Ishikawa (cell line): ENCODE measurements at regions not wholly inside any gene's neighbourhood (a gene's known extent, or its start where the extent isn't known, plus 50 kb on each side); places are given as distances from the start of the nearest gene placed in this dataset.

Source experiments
- CEBPB ChIP-seq: IDR thresholded peaks from 2 replicates; pipeline ENCODE4 v1.6.1; 2012
- CREB1 ChIP-seq: IDR thresholded peaks from 2 replicates; pipeline ENCODE4 v1.6.1; 2012; ENCODE audit warnings: low read depth
- EGR1 ChIP-seq: IDR thresholded peaks from 2 replicates; pipeline ENCODE4 v1.6.1; 2012
- EP300 ChIP-seq: IDR thresholded peaks from 2 replicates; pipeline ENCODE4 v1.6.1; 2012; ENCODE audit warnings: borderline replicate concordance
- FOXM1 ChIP-seq: IDR thresholded peaks from 2 replicates; pipeline ENCODE4 v1.6.1; 2012; ENCODE audit warnings: low read depth, borderline replicate concordance
- NFIC ChIP-seq: IDR thresholded peaks from 2 replicates; pipeline ENCODE4 v1.6.1; 2012
- RAD21 ChIP-seq: IDR thresholded peaks from 2 replicates; pipeline ENCODE4 v1.6.1; 2012; ENCODE audit warnings: low read depth
- TAF1 ChIP-seq: IDR thresholded peaks from 2 replicates; pipeline ENCODE4 v1.6.1; 2012; ENCODE audit warnings: low read depth, mild to moderate bottlenecking
- TEAD4 ChIP-seq: IDR thresholded peaks from 2 replicates; pipeline ENCODE4 v1.6.1; 2012
- YY1 ChIP-seq: IDR thresholded peaks from 2 replicates; pipeline ENCODE4 v1.6.1; 2012; ENCODE audit warnings: low read depth
- ZBTB7A ChIP-seq: IDR thresholded peaks from 2 replicates; pipeline ENCODE4 v1.6.1; 2012; ENCODE audit warnings: low read depth
- TF ChIP-seq, protein P1 (sequence below): IDR thresholded peaks from 2 replicates; pipeline ENCODE4 v1.6.1; 2012
- TF ChIP-seq, protein P2 (sequence below): IDR thresholded peaks from 2 replicates; pipeline ENCODE4 v1.6.1; 2012; ENCODE audit warnings: low read depth, mild to moderate bottlenecking

DNA sequence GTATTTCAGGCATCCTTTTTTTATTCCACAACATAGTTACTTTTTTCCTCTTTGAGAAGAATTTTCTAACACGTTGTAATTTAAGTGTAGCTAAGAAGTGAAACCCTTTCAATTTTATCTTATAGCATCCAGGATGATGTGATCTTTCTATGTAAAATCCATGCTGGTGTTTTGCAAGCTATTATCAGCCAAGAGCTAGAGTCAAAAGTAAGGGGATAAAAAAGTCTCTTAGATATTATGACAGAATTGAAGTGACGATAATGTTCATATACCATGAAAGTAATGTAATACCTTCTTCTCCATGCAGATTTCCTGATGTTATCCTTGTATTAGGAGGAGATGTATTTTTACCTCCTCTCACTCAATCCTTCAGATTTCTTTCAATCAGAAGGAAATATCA is 64.2 kb upstream of the MBL2 start:
- TF ChIP-seq, protein P1, sequence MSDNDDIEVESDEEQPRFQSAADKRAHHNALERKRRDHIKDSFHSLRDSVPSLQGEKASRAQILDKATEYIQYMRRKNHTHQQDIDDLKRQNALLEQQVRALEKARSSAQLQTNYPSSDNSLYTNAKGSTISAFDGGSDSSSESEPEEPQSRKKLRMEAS = no peak
- TF ChIP-seq EP300 (no peak), TEAD4 (no peak), TAF1 (no peak), CEBPB (no peak), FOXM1 (no peak), RAD21 (no peak), NFIC (no peak), ZBTB7A (no peak), YY1 (no peak), EGR1 (no peak), CREB1 (no peak)
- TF ChIP-seq, protein P2, sequence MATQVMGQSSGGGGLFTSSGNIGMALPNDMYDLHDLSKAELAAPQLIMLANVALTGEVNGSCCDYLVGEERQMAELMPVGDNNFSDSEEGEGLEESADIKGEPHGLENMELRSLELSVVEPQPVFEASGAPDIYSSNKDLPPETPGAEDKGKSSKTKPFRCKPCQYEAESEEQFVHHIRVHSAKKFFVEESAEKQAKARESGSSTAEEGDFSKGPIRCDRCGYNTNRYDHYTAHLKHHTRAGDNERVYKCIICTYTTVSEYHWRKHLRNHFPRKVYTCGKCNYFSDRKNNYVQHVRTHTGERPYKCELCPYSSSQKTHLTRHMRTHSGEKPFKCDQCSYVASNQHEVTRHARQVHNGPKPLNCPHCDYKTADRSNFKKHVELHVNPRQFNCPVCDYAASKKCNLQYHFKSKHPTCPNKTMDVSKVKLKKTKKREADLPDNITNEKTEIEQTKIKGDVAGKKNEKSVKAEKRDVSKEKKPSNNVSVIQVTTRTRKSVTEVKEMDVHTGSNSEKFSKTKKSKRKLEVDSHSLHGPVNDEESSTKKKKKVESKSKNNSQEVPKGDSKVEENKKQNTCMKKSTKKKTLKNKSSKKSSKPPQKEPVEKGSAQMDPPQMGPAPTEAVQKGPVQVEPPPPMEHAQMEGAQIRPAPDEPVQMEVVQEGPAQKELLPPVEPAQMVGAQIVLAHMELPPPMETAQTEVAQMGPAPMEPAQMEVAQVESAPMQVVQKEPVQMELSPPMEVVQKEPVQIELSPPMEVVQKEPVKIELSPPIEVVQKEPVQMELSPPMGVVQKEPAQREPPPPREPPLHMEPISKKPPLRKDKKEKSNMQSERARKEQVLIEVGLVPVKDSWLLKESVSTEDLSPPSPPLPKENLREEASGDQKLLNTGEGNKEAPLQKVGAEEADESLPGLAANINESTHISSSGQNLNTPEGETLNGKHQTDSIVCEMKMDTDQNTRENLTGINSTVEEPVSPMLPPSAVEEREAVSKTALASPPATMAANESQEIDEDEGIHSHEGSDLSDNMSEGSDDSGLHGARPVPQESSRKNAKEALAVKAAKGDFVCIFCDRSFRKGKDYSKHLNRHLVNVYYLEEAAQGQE = no peak
